ENCODE measurements at regions not wholly inside any gene's neighbourhood (a gene's known extent, or its start where the extent isn't known, plus 50 kb on each side); places are given as distances from the start of the nearest gene placed in this dataset.
"Not testable (repeated sequence)": the region's sequence is repeated elsewhere in the genome, so short reads cannot be mapped to it uniquely, and the experiment has no call there.

DNA sequence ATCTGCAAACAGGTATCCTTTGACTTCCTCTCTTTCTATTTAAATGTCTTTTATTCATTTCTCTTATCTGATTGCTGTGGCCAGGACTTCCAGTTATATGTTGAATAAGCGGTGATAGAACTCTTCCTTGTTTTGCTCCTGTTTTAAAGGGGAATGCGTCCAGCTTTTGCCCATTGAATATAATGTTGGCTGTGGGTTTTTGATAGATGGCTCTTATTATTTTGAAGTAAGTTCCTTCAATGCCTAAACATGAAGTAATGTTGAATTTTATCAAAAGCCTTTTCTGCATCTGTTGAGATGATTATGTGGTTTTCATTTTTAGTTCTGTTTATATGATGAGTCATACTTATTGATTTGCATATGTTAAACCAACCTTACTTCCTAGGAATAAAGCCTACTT lies 300.5 kb upstream of the CTNND2 start:
- DNase-seq: no peak

- no peak for DNase-seq
Measured at GRCh38 chr5:12193536-12193935, 289.3 kb upstream of the CTNND2 start.

DNA sequence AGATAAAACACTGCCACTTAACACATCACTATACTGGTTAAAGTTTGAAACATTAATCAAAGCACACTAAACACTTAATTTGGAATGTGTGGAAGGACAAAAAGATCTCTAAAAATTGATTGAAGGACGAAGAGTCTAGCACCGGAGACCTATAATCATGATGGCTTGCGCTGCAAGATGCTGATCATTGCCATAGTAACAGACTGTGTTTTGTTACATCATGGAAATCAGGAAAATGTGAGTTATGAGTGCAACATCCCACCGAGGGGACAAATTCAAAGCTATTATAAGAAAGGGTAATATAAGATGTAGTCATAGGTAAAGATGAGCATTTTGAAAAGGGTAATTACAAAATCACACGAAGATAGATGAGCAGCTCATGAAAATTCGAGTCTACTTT lies 278.8 kb upstream of the CTNND2 start:
- DNase-seq: no peak

DNA sequence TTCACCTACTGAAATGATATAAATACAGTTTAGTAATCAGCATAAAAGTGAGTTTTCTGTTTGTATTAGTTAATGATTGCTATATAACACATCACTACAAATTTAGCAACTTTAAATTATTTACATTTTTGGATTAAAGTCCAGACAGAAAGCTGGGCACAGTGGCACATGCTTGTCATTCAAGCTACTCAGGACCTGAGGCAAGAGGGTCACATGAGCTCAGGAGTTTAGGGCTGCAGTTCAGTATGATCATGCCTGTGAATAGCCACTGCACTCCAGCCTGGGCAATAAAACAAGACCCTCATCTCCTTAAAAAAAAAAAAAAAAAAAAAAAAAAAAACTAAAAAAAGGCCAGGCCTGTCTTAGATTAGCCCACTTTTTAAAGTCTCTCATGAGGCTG lies 273.6 kb upstream of the CTNND2 start:
- no peak for DNase-seq

GRCh38 chr5:12177225-12177624 lies 273.0 kb upstream of the CTNND2 start:
- DNase-seq: no peak

GRCh38 chr5:12175914-12176585 lies 271.8 kb upstream of the CTNND2 start:
- no peak for DNase-seq

DNA sequence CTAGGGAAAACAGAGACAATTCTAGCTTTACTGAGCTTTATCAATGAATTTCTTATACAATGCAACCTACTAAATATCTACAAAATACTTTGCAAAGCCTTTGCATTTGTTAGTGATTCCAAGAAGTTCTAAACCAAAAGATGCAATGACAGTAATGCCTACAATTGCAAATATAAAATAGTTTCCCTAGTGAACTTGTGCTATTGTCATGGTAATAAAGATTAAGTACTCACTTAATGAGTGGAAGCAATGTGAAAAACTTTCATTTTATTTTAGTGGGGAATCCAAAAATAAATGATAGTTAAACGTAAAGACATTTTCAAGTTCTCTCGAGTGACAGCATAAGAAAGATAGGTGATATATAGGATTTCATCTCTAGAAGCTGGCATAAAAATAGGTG lies 270.5 kb upstream of the CTNND2 start:
- no peak for DNase-seq

GRCh38 chr5:12169536-12169935 lies 265.3 kb upstream of the CTNND2 start:
- DNase-seq: no peak

DNA sequence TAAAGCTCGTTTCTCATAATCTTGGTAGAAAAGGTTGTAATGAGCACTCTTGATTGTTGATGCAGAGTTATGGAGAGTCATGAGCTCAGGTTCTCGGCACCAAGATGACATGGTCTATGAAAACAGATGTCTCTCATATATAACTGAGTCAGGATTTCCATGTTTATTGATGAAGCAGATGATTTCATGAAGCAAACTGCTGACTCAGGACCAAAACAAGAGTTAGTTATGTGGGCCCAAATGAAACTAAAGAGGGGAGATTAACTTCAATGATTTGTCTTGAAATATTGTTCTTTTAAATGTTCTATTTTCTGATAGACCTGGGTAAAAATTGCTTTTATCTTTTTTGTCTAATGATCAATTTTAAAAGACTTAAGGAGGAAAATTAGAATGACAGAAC lies 258.6 kb upstream of the CTNND2 start:
- no peak for DNase-seq

- no peak for DNase-seq
Measured at GRCh38 chr5:12147513-12147912, 243.3 kb upstream of the CTNND2 start.

DNA sequence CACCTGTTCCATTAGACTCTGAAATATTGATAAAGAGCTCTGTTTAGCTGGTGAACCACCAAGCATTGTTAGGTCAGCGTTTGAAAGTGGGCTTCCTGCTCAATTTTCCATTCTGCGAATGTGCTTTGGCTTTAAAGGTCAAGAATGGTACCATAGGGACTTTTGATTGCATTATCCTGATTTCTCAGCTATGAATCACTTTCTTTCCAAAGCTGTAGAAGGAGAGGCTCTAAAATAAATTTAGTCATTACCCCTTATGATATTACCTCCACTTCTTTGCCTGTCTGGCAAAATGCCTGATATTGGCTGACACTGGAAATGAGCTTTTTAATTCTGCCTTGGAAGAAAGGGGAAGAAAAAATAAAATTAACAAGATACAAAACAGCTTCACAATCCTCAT lies 237.2 kb upstream of the CTNND2 start:
- no peak for DNase-seq

- DNase-seq: no peak
Measured at GRCh38 chr5:12133520-12133919, 229.3 kb upstream of the CTNND2 start.

- not testable (repeated sequence) for DNase-seq
Measured at GRCh38 chr5:12131020-12131419, 226.8 kb upstream of the CTNND2 start.

DNA sequence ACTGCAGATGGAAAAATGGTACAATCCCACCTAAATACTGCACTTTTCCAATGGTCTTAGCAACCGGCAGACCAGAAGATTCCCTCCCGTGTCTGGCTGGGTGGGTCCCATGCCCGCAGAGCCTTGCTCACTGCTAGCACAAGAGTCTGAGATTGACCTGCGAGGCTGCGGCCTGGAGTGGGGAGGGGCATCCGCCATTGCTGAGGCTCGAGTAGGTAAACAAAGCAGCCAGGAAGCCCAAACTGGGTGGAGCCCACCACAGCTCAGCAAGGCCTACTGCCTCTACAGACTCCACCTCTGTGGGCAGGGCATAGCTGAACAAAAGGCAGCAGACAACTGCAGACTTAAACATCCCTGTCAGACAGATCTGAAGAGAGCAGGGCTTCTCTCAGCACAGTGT lies 221.6 kb upstream of the CTNND2 start:
- DNase-seq: no peak

- no peak for DNase-seq
Measured at GRCh38 chr5:12119657-12120056, 215.4 kb upstream of the CTNND2 start.

DNA sequence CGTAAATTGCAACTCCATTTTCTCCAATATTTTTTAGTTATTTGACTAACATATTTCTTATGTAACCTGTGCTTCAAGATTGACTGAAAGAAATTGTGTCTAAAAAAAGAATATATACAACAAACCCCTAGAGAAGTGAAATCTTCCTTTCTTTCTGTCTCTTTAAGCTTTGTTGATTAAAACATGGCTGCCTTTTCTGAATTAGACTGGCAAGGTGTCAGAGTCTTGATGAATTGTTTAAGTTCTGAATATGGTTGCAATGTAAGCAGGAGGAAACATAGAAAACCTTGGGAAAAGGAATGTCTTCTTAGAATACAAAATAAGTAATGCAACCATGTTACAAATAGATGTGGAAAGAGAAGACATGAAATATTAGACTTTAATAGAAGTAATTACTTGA lies 209.8 kb upstream of the CTNND2 start:
- DNase-seq: no peak

GRCh38 chr5:12113062-12113461 lies 208.8 kb upstream of the CTNND2 start:
- no peak for DNase-seq

- no peak for DNase-seq
Measured at GRCh38 chr5:12111261-12111660, 207.0 kb upstream of the CTNND2 start.

- no peak for DNase-seq
Measured at GRCh38 chr5:12110629-12111028, 206.4 kb upstream of the CTNND2 start.

DNA sequence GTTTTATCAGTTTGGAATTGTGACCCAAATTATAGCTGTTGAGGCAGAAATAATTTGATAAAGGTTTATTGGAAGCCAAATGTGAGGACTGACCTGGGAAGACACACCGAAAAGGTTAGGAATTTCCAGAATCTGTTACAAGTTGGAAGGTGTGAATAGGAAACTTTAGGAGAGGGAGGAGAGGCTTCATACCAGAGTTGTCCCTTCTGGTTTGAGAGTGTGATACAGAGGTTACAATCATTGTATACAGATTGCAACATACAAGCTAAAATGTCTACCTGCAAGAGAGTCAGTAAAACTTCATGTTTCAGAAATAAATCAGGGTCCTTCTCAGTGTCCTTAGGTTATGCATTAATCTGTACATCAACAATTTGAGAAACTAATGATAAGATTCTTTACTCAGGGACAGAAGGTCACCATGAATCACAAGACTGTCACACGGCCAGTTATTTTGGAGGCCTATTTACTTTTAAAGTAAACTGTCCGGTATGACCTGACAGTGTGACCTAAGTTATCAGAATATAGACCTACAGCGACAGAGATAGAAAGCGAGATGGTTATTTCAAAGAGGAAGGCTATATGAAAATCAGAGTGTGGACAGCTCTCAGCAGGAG lies 204.9 kb upstream of the CTNND2 start:
- DNase-seq: no peak

DNA sequence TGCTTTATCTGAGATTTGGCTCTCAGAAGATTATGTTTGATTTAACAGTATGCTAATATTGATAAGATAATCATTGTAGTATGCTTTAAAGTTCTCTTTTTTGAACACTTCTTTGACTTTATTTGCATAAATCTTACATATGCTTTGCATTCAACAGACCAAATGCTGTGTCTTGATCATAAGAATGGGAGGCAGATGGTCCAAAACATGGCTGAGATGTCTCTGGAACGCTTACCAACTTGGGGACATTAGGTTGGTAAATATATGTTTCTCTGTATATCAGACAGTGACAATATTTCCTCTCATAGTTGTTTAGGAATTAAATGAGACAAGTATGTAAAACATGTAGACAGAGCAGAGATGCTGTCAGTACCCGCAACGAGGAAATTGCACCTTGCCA lies 197.9 kb upstream of the CTNND2 start:
- no peak for DNase-seq

GRCh38 chr5:12100542-12100941 lies 196.3 kb upstream of the CTNND2 start:
- DNase-seq: no peak

DNA sequence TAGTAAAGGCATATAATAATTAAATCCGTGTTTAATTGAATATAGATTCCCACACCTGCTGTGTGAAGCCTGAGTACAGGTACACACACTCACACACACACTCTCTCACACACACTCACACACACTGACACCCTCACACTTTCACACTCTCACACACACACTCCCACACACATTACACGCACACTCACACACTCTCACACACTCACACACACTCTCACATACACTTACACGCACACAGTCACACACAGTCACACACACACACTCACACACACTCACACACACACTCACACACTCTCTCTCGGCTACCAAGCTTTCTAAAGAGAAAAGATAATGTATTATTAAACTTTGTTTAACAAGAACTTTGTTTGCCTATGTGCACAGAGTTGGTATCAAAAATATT lies 195.1 kb upstream of the CTNND2 start:
- DNase-seq: no peak

DNA sequence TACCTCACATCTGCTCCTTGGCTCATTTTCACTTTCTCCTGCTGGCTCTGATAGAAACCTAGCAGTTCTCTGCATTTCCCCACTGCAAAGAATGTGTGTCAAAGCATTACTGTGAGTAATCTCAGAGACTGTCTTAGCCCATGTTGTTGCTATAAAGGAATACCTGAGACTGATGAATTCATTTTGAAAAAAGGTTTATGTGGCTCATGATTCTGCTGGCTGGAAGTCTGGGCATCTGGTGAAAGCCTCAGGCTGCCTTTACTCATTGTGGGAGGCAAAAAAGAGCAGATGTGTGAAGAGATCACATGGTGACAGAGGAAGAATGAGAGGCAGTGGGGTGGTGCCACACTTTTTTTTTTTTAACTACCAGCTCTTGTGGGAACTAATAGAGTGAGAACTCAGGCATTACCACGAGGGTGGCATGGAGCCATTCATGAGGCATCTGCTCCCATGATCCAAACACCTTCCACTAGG lies 191.6 kb upstream of the CTNND2 start:
- no peak for DNase-seq

GRCh38 chr5:12093586-12093985 lies 189.3 kb upstream of the CTNND2 start:
- no peak for DNase-seq
